K562 (cell line): ENCODE measurements at regions not wholly inside any gene's neighbourhood (a gene's known extent, or its start where the extent isn't known, plus 50 kb on each side); places are given as distances from the start of the nearest gene placed in this dataset.

Experiments used
- TF ChIP-seq, protein P1 (sequence below): fragments of 200-600 bp; sonication (generic); IDR thresholded peaks from one replicate; pipeline ENCODE4 v1.6.1; 2012; ENCODE audit warnings: mild to moderate bottlenecking, low read depth, low read length, inconsistent platforms

DNA sequence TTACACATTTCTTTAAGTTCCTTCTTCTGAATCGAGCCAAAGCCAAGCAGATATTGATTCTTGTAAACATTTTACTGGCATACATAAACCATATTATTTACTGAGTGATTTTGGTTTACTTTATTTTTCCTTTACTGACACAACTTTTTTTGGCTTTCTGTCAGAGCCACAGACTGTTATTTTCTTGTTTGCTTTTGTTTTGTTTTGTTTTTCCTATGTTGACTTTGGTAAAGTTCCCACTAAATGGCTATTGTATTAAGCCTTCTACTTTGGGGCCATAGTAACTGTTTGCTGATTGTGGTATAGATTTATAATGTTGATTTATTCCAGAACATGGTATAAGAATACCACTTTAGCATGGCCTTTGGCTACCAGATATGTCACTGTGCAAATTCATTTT, 419.4 kb downstream of the DCDC2C start (continued):
- TF ChIP-seq, protein P1, sequence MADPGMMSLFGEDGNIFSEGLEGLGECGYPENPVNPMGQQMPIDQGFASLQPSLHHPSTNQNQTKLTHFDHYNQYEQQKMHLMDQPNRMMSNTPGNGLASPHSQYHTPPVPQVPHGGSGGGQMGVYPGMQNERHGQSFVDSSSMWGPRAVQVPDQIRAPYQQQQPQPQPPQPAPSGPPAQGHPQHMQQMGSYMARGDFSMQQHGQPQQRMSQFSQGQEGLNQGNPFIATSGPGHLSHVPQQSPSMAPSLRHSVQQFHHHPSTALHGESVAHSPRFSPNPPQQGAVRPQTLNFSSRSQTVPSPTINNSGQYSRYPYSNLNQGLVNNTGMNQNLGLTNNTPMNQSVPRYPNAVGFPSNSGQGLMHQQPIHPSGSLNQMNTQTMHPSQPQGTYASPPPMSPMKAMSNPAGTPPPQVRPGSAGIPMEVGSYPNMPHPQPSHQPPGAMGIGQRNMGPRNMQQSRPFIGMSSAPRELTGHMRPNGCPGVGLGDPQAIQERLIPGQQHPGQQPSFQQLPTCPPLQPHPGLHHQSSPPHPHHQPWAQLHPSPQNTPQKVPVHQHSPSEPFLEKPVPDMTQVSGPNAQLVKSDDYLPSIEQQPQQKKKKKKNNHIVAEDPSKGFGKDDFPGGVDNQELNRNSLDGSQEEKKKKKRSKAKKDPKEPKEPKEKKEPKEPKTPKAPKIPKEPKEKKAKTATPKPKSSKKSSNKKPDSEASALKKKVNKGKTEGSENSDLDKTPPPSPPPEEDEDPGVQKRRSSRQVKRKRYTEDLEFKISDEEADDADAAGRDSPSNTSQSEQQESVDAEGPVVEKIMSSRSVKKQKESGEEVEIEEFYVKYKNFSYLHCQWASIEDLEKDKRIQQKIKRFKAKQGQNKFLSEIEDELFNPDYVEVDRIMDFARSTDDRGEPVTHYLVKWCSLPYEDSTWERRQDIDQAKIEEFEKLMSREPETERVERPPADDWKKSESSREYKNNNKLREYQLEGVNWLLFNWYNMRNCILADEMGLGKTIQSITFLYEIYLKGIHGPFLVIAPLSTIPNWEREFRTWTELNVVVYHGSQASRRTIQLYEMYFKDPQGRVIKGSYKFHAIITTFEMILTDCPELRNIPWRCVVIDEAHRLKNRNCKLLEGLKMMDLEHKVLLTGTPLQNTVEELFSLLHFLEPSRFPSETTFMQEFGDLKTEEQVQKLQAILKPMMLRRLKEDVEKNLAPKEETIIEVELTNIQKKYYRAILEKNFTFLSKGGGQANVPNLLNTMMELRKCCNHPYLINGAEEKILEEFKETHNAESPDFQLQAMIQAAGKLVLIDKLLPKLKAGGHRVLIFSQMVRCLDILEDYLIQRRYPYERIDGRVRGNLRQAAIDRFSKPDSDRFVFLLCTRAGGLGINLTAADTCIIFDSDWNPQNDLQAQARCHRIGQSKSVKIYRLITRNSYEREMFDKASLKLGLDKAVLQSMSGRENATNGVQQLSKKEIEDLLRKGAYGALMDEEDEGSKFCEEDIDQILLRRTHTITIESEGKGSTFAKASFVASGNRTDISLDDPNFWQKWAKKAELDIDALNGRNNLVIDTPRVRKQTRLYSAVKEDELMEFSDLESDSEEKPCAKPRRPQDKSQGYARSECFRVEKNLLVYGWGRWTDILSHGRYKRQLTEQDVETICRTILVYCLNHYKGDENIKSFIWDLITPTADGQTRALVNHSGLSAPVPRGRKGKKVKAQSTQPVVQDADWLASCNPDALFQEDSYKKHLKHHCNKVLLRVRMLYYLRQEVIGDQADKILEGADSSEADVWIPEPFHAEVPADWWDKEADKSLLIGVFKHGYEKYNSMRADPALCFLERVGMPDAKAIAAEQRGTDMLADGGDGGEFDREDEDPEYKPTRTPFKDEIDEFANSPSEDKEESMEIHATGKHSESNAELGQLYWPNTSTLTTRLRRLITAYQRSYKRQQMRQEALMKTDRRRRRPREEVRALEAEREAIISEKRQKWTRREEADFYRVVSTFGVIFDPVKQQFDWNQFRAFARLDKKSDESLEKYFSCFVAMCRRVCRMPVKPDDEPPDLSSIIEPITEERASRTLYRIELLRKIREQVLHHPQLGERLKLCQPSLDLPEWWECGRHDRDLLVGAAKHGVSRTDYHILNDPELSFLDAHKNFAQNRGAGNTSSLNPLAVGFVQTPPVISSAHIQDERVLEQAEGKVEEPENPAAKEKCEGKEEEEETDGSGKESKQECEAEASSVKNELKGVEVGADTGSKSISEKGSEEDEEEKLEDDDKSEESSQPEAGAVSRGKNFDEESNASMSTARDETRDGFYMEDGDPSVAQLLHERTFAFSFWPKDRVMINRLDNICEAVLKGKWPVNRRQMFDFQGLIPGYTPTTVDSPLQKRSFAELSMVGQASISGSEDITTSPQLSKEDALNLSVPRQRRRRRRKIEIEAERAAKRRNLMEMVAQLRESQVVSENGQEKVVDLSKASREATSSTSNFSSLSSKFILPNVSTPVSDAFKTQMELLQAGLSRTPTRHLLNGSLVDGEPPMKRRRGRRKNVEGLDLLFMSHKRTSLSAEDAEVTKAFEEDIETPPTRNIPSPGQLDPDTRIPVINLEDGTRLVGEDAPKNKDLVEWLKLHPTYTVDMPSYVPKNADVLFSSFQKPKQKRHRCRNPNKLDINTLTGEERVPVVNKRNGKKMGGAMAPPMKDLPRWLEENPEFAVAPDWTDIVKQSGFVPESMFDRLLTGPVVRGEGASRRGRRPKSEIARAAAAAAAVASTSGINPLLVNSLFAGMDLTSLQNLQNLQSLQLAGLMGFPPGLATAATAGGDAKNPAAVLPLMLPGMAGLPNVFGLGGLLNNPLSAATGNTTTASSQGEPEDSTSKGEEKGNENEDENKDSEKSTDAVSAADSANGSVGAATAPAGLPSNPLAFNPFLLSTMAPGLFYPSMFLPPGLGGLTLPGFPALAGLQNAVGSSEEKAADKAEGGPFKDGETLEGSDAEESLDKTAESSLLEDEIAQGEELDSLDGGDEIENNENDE = no peak
